NCI-H1105 (cell line): ENCODE measurements at regions not wholly inside any gene's neighbourhood (a gene's known extent, or its start where the extent isn't known, plus 50 kb on each side); places are given as distances from the start of the nearest gene placed in this dataset.
"Not testable (repeated sequence)": the region's sequence is repeated elsewhere in the genome, so short reads cannot be mapped to it uniquely, and the experiment has no call there.

Source experiments
- DNase-seq: peaks from one replicate; lab custom pipeline; 2025; lab: John Stamatoyannopoulos, UW

DNA sequence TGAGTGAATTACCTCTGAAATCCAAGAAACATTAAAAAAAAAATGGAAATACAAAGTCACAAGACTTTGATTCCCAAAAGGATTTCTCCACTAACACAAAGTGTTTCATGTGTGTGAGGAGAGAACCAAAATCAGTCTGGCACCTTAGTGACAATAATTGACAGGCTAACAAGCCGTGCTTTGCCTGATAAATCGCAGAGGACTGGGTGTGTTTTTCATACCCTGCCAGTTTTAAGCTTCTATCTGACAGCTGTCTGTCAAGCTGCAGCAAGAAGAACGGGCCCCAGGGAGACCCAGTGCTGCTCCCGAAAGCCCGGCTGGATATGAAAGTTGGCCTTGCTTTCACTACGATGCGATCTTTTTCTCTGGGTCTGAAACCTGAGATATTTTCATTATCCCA, 101.6 kb upstream of the KCNK2 start:
- no peak for DNase-seq

DNA sequence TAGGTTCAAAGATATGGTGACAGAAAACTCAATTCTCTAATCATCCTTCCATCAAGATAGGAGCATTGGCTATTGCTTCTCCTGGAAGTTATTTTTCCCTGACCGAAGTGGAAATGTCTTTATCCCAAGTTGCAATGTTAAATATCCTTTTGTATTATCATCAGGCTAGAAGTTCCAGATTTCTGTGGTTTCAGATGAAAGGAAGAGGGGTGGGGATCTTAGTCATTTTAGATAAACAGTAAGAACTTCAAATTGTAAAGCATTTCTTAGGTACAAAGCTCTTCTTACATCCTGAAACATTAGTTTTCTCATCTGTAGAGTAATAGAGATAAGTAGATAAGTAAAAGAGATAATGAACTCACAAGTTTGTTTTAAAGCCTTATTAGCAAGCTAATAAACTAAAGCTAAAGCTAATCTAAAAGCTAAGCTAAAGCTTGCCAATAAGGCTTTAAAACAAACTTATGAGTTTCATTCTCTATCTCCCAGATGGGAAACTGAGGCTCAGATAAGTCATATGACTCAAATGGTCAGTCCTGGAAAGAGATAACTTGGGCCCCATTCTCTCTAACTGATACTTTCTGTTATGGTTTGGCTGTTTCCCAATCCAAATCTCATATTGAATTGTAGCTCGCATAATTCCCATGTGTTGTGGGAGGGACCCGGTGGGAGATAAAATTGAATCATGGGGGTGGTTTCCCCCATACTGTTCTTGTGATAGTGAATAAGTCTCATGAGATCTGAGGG, 99.2 kb upstream of the KCNK2 start:
- DNase-seq = no peak

DNA sequence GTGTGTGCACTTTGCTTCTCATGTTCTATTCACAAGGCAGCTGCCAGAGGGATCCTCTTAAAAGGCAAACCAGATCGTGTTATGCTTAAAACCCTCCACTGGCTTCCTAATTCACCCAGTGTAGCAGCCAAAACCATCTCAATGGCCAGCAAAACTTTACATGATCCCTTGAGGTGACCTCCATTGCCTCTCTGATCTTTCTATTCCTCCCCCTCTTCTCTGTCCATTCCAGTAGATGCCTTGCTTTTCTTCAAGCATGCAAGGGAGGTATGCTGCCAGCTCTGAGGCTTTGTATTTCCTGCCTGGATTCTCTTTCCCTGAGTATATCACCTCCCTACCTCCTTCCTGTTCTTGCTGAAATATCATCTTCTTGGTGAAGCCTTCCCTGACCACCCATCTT, 93.2 kb upstream of the KCNK2 start:
- DNase-seq = no peak

DNA sequence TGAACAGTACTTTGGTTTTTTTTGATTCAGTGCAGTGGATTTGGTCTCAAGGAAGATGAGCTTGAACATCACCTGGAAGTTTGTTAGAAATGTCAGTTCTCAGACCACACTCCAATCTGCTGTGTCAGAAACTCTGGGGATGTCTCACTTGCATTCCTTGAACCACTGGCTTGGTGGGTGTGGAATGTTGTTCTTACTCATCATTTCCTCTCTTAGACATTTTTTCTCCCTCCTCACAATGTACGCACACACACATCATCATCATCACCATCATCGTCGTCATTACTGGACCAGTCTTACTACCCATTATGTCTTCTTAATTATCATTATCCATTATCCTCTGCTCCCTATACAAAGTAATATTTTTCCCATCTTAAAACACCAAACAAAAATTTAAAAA, 91.9 kb upstream of the KCNK2 start:
- DNase-seq = no peak

DNA sequence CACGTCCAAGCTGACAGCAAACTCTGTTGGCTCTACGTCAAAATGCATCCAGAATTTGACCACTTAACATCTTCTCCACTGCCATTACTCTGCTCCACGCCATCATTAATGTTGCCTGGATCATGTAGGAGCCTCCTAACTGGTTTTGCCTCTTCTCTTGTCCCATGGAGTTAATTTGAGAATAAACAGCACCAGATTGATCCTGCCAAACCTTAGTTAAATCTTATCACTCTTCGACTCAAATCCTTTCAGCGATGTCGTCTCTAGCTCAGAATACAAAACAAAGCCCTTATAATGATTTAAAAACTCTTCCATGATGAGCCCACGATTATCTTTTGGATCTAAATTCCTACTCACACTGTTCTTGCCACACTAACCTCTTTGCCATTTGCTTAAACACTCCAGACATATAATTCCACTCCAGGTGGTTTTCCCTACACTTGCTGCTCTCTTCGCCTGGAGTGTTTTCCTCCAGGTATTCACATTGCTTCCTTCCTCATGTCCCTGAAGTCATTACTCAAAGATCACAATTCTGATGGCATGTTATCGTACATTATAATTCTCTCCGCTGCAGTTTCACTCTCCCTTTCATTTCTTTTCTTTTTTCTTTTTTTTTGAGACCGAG, 90.7 kb upstream of the KCNK2 start:
- DNase-seq = no peak

DNA sequence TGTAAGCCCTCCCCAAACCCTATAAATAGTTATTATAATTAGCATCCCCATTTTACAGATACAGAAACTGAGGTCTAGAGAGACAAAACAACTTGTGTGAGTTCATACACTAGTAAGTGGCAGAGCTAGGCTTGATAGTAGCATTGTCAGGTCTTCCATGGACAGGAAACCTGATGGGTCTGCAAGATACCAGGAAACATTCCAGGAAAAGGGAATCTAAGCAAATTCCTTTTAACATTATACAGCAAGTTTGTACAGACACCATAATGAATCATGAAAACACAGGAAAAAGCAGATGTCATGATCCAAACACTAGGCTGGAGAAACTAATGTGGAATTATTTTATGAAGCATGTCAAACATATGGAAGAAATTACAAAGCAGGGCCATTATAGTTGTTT, 89.1 kb upstream of the KCNK2 start:
- DNase-seq = no peak

DNA sequence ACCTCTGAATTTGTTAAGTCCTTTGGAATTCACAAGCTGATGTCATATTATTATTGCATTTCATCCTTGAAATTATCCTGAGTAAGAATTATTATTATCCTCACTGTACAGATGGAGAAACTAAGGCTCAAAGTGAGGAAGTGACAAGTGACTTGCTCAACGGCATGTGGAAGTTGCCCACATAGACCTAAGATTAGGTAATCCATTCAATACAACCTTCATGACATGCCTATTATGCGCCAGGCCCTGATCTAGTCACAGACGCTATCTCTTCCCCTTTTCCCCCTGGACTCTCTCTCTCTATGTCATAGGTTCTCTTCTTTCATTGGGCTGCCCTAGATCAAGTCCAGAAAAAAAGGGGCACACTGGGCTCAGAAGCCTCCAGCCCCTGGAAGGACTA, 84.9 kb upstream of the KCNK2 start:
- DNase-seq = no peak

DNA sequence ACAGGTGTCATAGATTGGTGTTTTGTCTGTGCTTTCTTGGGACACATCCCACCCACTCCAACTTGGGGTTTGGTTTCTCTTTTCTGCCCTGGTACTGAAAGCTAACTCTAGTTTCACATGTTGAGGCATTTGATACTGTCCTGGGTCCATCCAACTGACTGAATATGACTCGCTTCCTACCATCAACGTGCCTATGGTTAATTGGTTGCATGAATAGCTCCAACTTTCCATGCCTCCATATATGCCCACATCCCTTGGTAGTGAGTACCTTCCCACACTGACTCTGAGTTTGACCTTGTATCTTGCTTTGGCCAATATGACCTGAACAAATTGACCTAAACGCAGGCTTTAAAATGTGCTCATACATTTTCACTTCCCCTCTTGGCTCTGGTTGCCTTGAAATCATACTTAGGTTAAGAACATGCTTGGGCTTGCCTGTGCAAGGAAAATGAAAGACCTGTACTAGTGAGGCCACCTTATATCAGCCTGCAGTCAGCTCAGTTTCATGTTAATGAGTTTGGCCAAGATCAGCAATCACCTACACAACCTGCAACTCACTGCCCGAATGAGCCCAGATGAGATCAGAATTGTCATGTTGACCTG, 81.0 kb upstream of the KCNK2 start:
- DNase-seq = peak; percentile 22

DNA sequence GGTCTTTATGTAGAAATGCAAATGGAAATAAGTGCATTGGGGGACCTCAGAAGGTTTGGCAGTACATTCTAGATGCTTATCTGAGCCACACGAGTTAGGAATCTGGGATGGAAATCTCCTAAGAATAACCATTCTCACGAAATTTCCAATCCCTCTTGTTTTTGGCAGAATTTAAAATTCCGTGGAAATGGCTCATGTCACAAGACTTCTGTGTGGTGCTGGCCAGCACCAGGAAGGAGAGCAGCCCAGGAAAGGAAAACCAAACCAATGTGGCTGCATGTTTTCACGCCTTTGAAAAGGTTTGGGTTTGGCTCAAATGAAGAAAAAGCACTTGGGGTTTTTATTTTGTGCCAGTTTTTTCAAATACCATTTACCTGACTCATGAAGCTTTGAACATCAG, 80.1 kb upstream of the KCNK2 start:
- no peak for DNase-seq

DNA sequence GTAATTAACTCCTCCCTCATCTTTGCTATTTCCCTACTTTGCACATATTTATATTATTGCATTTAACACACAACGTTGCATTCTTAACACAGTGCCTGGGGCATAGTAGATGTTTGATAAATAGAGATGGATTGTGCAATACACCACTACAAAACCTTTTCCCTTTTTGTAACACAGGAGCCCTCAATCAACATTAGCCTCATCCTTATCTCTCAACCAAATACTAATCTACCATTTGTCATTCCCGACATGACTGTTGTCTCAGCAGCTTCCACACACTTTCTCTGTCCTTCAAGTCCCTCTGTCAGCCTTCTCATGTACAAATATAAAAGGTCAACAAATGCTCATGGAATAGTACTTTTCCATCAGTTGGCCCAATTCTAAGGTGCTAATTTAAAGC, 78.9 kb upstream of the KCNK2 start:
- no peak for DNase-seq

DNA sequence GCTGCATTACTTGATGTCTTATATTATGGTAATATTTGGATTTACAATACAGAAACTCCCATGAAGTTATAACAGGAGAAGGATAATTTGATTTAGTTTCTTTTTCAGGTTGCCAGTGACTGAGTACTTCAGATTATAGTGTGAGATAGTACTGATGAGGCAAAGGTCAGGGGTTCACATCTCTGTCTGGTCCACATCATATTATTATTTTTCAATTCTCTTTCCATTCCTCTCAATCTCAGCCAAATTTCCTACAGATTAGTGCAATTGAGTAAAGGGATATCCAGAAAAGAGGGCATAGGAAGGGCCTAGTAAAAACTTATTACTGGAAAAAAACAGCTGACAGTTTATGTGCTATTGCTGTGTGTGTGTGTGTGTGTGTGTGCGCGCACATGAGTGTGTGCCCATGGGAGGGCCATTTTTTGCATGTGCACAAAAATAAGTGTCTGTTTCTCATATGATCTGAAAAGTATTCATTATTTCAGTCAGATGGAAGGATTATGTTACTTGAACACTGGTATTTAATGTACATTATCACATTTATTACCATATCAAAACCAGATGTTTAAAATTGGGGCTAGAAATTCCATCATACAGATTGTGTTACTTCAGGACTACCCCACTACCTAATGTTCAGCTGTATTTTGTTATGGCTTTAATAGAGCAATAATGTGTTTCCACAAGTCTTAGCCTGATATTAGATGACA, 78.3 kb upstream of the KCNK2 start:
- no peak for DNase-seq

DNA sequence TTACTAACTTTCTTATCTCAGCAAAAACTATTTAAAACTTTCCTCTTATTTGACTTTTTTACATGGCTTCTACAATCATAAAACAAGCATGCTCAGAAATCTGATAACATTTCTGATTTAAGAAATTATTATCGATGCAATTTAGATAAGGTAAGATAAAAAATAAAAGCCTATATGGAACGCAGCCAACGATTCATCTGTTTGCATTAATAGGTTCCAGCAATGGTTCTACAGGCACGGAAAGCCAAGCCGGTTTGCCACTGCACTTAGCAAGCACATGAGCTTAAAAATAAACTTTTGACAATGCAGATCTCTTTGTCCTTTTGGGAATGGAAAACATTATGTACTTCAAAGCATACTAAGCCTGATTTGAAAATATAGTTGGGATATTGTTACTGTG, 77.5 kb upstream of the KCNK2 start:
- DNase-seq = peak; percentile 62

DNA sequence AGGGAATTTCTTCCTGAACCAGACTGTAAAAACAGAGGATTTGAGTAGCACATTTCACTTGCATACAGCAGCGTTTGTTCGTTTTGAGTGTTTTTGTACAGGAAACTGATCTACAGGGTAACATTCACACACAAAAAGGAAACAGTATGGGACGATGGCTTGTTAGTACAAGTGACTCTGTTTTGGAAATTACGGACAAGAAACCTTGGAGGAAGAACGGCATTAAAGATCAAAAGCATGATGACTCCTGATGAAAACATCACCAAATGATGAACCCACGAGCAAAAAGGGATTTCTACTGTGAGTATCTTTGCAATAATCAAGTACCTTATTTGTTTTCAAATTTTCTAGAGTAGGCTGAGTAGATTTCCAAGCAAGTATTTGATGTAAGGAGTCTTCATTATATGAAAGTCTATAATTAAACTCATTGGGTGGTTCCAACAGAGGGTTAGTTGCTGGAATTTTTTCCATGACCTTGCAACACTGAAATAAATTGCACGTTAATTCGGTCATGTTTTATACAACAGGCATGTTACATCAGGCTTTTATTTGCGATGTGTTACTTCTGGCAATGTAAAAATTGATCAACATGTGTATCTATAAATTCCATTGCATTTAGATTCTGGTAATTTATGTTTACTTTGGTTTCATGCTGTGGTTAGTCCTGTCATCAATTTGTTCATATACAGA, 76.7 kb upstream of the KCNK2 start:
- no peak for DNase-seq

DNA sequence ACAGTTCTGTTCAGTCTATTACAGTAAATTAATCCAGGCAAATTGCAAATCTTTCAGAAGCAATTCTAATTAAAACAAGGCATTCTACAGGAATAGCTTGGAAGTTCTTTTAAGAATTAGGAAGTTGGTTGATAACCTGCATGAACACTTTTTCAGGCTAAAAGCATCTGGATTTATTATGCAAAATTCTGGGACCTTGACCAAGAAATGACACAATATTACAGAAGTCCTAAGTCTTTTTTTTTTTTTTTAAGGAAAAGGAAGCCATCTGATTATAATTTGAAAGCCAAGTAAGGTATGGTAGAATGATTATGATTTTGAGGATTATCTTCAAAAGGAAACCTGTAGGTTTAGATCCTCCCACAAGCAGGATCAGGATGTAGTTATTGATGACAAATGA, 74.7 kb upstream of the KCNK2 start:
- no peak for DNase-seq

DNA sequence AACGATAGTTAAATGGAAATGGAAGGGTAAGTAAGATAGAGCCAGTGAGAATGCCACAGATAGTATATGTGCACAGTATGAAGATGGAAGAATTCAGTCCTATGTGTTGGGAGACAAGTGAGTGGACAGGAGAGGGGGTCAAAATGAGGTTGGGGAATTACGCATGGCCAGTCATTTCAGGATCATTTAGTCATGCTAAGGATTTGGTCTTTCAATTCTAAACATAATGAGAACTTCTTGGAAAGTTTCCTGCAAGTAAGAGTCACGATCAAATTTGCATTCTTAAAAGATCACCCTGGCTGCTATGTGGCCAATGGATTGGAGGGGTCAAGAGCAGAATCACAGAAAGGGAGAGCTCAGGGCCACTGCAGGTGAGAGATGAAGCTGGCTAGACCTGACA, 64.0 kb upstream of the KCNK2 start:
- no peak for DNase-seq

DNA sequence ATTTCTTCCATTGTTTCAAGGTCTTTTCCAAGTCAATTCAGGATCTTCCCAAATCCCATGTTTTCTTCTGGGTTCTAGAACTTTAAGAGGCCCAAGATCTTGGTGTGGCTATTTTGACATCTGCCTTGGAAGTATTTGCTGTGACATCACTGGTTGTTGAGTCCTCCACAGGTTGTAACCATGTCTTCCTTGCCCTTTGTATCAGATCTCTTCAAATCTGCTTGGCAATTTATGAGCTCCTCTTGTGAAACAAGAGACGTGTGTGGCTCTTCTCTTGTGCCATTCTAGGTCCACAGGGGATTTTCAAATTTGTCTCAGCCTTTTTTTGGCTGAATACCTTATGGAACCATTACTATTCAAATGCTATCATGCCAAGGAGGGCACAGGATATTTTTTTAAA, 60.3 kb upstream of the KCNK2 start:
- no peak for DNase-seq

DNA sequence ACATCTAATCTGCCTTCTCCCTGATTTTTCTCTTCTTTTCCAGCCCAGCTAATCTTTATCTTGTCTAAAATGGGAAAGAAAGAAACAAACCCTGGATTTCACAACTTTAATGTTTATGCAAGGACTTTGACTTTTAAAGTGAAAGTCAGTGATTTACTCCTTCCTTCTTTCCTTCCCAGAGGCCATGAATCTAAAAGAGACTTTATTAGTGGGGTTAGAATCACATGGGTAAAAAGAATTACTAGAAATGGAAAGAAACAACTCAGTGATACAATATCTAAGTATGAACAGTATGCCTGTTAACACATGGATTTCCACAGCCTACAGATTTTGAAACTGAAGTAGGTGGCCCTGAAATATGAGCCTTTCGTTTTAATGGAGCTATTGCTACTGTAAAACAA, 59.8 kb upstream of the KCNK2 start:
- no peak for DNase-seq

DNA sequence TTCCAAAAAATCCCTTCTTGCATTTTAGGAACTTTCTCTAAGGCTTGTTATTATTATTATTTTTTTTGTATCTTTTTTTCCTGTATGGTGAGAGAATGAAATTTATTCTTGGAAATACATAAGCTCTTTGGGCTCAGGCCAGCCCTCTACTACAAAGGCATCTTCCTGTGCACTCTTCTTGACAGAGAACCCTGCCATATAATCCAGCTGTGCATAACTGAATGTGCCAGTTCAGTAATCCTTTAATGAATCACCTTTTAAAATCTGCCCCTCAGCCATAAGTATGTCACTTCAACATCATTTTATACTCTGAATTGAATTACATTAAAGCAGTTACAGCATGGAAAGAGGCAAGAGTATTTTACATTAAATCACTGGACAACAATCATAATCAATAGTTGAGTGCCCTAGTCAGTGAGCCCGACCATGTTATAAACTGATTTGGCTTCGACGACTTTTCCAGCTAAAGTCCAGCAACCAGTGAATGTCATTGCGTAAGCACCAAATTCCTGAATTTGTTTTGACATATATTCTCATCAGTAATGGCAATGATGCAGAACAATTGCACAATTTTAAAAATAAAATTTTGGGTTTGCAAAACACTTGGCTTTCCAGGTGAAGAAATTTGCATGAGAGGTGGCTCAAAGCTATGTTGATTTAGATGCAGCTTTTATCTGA, 59.2 kb upstream of the KCNK2 start:
- DNase-seq = no peak

DNA sequence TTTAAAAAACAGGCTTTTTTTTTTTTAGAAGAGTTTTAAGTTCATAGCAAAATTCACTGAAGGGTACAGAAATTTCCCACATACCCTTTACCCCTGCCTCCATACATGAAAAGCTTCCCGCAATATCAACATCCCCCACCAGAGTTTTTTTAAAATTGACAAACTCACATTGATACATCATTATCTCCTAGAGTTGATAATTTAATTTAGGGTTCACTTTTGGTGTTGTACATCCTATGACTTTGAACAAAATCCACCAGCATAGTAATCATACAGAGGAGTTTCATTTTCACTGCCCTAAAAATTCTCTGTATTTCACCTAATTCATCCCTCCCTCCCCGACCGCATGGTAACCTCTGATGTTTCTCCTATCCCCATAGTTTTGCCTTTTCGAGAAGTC, 53.6 kb upstream of the KCNK2 start:
- no peak for DNase-seq

DNA sequence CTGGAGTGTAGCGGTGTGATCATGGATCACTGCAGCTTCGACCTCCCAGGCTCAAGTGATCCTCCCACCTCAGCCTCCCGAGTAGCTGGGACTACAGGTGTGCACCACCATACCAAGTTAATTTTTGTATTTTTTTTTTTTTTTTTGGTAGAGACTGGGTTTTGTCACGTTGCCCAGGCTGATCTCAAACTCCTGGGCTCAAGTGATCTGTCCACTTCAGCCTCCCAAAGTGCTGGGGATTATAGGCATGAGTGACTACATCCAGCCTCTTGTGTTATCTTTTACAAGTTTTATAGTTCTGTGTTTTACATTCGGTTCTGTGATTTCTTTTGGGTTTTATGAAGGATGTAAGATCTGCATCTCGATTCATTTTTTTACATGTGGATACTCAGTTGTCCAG, 52.0 kb upstream of the KCNK2 start:
- DNase-seq = not testable (repeated sequence)

DNA sequence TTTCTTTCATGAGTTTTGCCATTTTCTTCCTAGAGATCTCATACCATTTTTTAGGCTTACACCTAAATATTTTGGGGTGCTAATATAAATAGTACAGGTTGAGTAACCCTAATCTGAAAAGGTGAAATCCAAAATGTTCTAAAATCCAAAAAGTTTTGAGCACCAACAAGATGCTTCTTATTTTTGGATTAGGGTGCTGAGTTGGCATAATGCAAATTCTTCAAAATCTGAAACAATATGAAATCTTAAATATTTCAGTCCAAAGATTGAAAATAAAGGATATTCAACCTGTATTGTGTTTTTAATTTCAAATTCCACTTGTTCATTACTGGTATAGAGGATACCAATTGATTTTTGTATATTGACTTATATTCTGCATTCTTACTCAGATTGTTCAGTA, 51.1 kb upstream of the KCNK2 start:
- no peak for DNase-seq
